K562 (cell line): ENCODE measurements at regions not wholly inside any gene's neighbourhood (a gene's known extent, or its start where the extent isn't known, plus 50 kb on each side); places are given as distances from the start of the nearest gene placed in this dataset.
A peak's percentile ranks its signal among the peaks of the same experiment; 100 is the strongest.

Experiments used
- ATAC-seq: fragments of 200-7000 bp; cut with Tn5 transposase; 3 replicates; pipeline ENCODE4 v1.9.1; 2020; ENCODE audit warnings: moderate library complexity
- BruUV-seq: library from RNA; stranded (reverse); fragments of 400-500 nt; replicated peaks from 2 replicates; lab custom pipeline; 2021; lab: Mats Ljungman, UMichigan
- CTCF ChIA-PET: fragments of 300-600 bp; formaldehyde crosslinking; extraction: SDS; loops from one replicate; lab custom pipeline; 2021; ENCODE audit warnings: low intra/inter-chr PET ratio; lab: Yijun Ruan, JAX
- POLR2A ChIA-PET: fragments of 300-600, 350-650 bp; sonication (Branson Sonifier 250); formaldehyde crosslinking; extraction: SDS; loops from one replicate; lab custom pipeline; 2021; ENCODE audit warnings: antibody characterized with exemption, inconsistent platforms; lab: Yijun Ruan, JAX
- DNase-seq, 4 experiments: peaks; one replicate each; pipeline versions ENCODE4 v3.0.0 to v3.0.0-alpha.2; 2011 to 2018; ENCODE audit warnings: low spot score in 3 of 4, mixed read lengths in 3 of 4; ENCODE audit errors: extremely low read depth in 1 of 4
- FAIRE-seq: peaks from 2 replicates; lab custom pipeline; 2011; peaks lifted over from hg19 to GRCh38; lab: Jason Lieb, UNC
- H2AFZ ChIP-seq: 2 replicates; pipeline ENCODE4 v1.6.0; 2011; ENCODE audit warnings: low read depth, low read length, control low read depth, inconsistent platforms
- H3K27ac ChIP-seq: fragments of 200-600 bp; 3 replicates; pipeline ENCODE4 v1.8.0; 2011; ENCODE audit warnings: low read depth, mild to moderate bottlenecking, control low read depth, inconsistent platforms, low read length, moderate library complexity, mixed read lengths; ENCODE audit errors: extremely low read depth
- H3K27me3 ChIP-seq, 2 experiments: fragments of 300-600 bp in 1 of 2; 2 replicates in 1 of 2; 3 replicates in 1 of 2; pipeline versions ENCODE4 v1.6.0 to v1.8.0; 2011; ENCODE audit warnings: inconsistent platforms in 2 of 2, low read length in 2 of 2, mild to moderate bottlenecking in 1 of 2, mixed read lengths in 1 of 2, moderate library complexity in 1 of 2; ENCODE audit not compliant: control insufficient read depth in 2 of 2, insufficient read depth in 2 of 2
- H3K36me3 ChIP-seq: fragments of 300-600 bp; 3 replicates; pipeline ENCODE4 v1.8.0; 2011; ENCODE audit warnings: mild to moderate bottlenecking, low read length, inconsistent platforms; ENCODE audit not compliant: control insufficient read depth, insufficient read depth
- H3K4me1 ChIP-seq, 2 experiments: fragments of 200-600 bp in 1 of 2; replicated peaks in 1 of 2; 2 replicates in 1 of 2; 3 replicates in 1 of 2; pipeline versions ENCODE4 v1.5.1 to v1.8.0; 2011; ENCODE audit warnings: inconsistent platforms in 2 of 2, low read length in 2 of 2, mild to moderate bottlenecking in 1 of 2, mixed read lengths in 1 of 2, moderate library complexity in 1 of 2; ENCODE audit not compliant: control insufficient read depth in 2 of 2, insufficient read depth in 2 of 2
- H3K4me2 ChIP-seq: 2 replicates; pipeline ENCODE4 v1.6.1; 2011; ENCODE audit warnings: low read length, control low read depth, inconsistent platforms, mixed read lengths; ENCODE audit not compliant: insufficient read depth
- H3K4me3 ChIP-seq: fragments of 200-600 bp; sonication (generic), shearing (Covaris generic); 2 replicates; pipeline ENCODE4 v1.5.1; 2016; ENCODE audit warnings: control low read depth, inconsistent platforms
- H3K79me2 ChIP-seq: fragments of 200-600 bp; 3 replicates; pipeline ENCODE4 v1.8.0; 2011; ENCODE audit warnings: low read length, inconsistent platforms; ENCODE audit not compliant: control insufficient read depth, insufficient read depth
- H3K9ac ChIP-seq, 2 experiments: 2 replicates each; pipeline versions ENCODE4 v1.6.0 to v1.6.1; 2011; ENCODE audit warnings: low read depth in 2 of 2, low read length in 2 of 2, control low read depth in 1 of 2, inconsistent platforms in 1 of 2, mild to moderate bottlenecking in 1 of 2, mixed read lengths in 1 of 2; ENCODE audit not compliant: insufficient read depth in 1 of 2
- H3K9me1 ChIP-seq: one replicate; pipeline ENCODE4 v1.6.0; 2011; ENCODE audit warnings: inconsistent platforms, mild to moderate bottlenecking, low read length, moderate library complexity; ENCODE audit not compliant: control insufficient read depth, insufficient read depth
- H3K9me3 ChIP-seq: replicated peaks from 2 replicates; pipeline ENCODE4 v1.5.1; 2011; ENCODE audit warnings: low read depth, low read length, inconsistent platforms; ENCODE audit not compliant: control insufficient read depth, insufficient read depth
- H4K20me1 ChIP-seq: replicated peaks from 2 replicates; pipeline ENCODE4 v1.6.1; 2011; ENCODE audit warnings: low read length, inconsistent platforms, mixed read lengths; ENCODE audit not compliant: control insufficient read depth, insufficient read depth
- MAFF ChIP-seq: IDR thresholded peaks from 2 replicates; pipeline ENCODE4 v1.6.1; 2012; ENCODE audit warnings: low read length, improper control_type of control experiment
- MAFG ChIP-seq: fragments of 450-650 bp; conservative IDR thresholded peaks from 2 replicates; pipeline ENCODE4 v1.6.1; 2016; ENCODE audit warnings: missing genetic modification characterization, missing compliant biosample characterization
- MECOM ChIP-seq: fragments of 250-450 bp; sonication (Bioruptor Pico); IDR thresholded peaks from 2 replicates; pipeline ENCODE4 v1.8.0; 2022; ENCODE audit warnings: inconsistent platforms
- RBM25 ChIP-seq: fragments of 200-400 bp; formaldehyde crosslinking; IDR thresholded peaks from 2 replicates; pipeline ENCODE4 v1.6.1; 2018; ENCODE audit warnings: low read length, low read depth, moderate library complexity; ENCODE audit not compliant: severe bottlenecking
- ZNF347 ChIP-seq: fragments of 450-650 bp; formaldehyde crosslinking; IDR thresholded peaks from 2 replicates; pipeline ENCODE4 v1.4.0; 2020; ENCODE audit warnings: low read depth, mild to moderate bottlenecking, moderate library complexity
- WGBS: fragments of 100-300 bp; shearing (Covaris generic); methylation state at CpG from one replicate; pipeline ENCODE4 v1.1.6; 2016; ENCODE audit warnings: low coverage, mixed read lengths; ENCODE audit not compliant: insufficient coverage; ENCODE audit errors: missing lambda C conversion rate; 5-methylcytosine and 5-hydroxymethylcytosine counted together
- in situ Hi-C: fragments of 300-500 bp; cut with MboI; formaldehyde crosslinking; loops from 4 replicates; pipeline ENCODE4 v1.15.0; 2018; ENCODE audit warnings: inconsistent platforms, mixed read lengths
- intact Hi-C: fragments of 100-400 bp; cut with micrococcal nuclease; formaldehyde crosslinking; loops from 2 replicates; pipeline ENCODE4 v1.14.2; 2022
- TF ChIP-seq, protein P1 (sequence below): IDR thresholded peaks from 2 replicates; pipeline ENCODE4 v1.6.1; 2016; ENCODE audit warnings: missing genetic modification characterization, missing compliant biosample characterization
- TF ChIP-seq, protein P2 (sequence below): sonication (generic); formaldehyde crosslinking; IDR thresholded peaks from 2 replicates; pipeline ENCODE4 v1.8.0; 2022; ENCODE audit warnings: missing genetic modification reagents, mild to moderate bottlenecking, moderate library complexity, borderline replicate concordance

DNA sequence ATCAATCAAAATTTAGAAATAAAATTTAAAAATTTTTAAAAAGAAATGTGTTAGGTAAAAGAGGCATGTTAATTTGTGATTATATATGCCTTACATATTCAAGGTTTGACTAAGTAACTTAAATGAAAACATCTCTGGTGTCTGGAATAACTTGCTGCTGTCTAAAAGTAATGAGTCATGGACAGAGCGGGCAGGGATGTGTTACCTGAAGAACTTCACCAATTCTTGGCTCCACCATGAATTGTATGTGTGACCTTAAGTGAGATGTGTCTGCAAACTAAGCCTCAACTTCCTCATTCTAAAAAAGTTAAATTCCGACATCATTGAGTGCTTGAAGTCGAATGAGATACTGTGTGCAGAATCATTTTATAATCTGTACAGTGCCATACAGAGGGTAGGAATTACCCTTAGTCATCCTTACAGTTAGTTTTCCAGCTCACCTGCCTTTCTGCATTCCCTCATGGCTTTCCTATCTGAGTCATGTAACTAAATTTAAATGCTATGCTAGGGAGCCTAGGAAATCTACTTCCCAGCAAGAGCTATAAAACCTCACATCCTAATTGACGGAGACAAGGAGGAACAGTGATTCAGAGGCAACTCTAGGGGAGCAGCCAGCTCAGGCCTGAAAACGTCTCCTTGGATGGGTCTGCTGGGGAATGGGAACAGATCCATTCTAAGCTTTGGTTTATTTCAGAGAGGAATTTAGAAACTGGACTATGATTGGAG is 100.7 kb upstream of the TSPAN2 start:
- in situ Hi-C loops = no loop called here
- Histone ChIP-seq H3K9me3 (no peaks in the 10 kb centered on the region), H3K4me2 (no peak overlapping the region), H3K9ac (no peak overlapping the region), H3K9me1 (no peaks in the 10 kb centered on the region), H3K4me1 (no peaks in the 10 kb centered on the region; a peak in 1 of 5 replicates), H3K27ac (no peak overlapping the region), H2AFZ (no peak overlapping the region), H4K20me1 (no peaks in the 10 kb centered on the region; the same call in 1 of the 2 replicates), H3K27me3 (peaks cover 0 to 3% of the 10 kb centered on the region in 2 experiments; a peak in 2 of 5 replicates), H3K4me3 (no peak overlapping the region), H3K79me2 (no peaks in the 10 kb centered on the region), H3K36me3 (no peaks in the 10 kb centered on the region)
- TF ChIP-seq, protein P1, sequence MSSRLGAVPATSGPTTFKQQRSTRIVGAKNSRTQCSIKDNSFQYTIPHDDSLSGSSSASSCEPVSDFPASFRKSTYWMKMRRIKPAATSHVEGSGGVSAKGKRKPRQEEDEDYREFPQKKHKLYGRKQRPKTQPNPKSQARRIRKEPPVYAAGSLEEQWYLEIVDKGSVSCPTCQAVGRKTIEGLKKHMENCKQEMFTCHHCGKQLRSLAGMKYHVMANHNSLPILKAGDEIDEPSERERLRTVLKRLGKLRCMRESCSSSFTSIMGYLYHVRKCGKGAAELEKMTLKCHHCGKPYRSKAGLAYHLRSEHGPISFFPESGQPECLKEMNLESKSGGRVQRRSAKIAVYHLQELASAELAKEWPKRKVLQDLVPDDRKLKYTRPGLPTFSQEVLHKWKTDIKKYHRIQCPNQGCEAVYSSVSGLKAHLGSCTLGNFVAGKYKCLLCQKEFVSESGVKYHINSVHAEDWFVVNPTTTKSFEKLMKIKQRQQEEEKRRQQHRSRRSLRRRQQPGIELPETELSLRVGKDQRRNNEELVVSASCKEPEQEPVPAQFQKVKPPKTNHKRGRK (tag) = no peak
- TF ChIP-seq, protein P2, sequence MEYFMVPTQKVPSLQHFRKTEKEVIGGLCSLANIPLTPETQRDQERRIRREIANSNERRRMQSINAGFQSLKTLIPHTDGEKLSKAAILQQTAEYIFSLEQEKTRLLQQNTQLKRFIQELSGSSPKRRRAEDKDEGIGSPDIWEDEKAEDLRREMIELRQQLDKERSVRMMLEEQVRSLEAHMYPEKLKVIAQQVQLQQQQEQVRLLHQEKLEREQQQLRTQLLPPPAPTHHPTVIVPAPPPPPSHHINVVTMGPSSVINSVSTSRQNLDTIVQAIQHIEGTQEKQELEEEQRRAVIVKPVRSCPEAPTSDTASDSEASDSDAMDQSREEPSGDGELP (CRISPR knock-in tag) = no peak
- TF ChIP-seq MAFG (tag) = peak; percentile 27; the same call in 1 of the 2 replicates
- TF ChIP-seq RBM25 = no peak
- TF ChIP-seq MECOM (CRISPR knock-in tag) = no peak
- no peak for TF ChIP-seq ZNF347
- 0 out of 2 replicates have a peak, but pooled peaks have one; percentile 9 for TF ChIP-seq MAFF
- ChIA-PET POLR2A (interaction anchor here (0.6 to 0.7 kb wide), 2 partner anchors 14 to 1928 kb away, joined by 3 read pairs; no protein-coding TSS in a partner anchor), CTCF (no interaction called here)
- intact Hi-C loops = no loop called here
- 13% methylated on average over 5 of the region's 5 CpGs for WGBS
- DNase-seq (no peak), FAIRE-seq (no peak), ATAC-seq (no peak)
- no TSS peak for BruUV-seq
